ENCODE measurements at regions not wholly inside any gene's neighbourhood (a gene's known extent, or its start where the extent isn't known, plus 50 kb on each side); places are given as distances from the start of the nearest gene placed in this dataset.

GRCh38 chr6:14790976-14791375 is 454.9 kb upstream of the JARID2 start:
- TF ChIP-seq EP300 (IDR thresholded peaks at IDR 0.05) (no peak), POLR2A (IDR thresholded peaks at IDR 0.05) (no peak), CTCF (IDR thresholded peaks at IDR 0.05) (no peak)
- DNase-seq: no peak
- Histone ChIP-seq H3K4me1 (ENCODE audit: insufficient read depth) (no peaks in the 10 kb centered on the region), H3K36me3 (no peaks in the 10 kb centered on the region), H3K27me3 (no peaks in the 10 kb centered on the region), H3K27ac (no peak overlapping the region), H3K4me3 (no peak overlapping the region), H3K9me3 (no peaks in the 10 kb centered on the region)
- 8 to 12% (median 10%) methylated on average over 1 of the region's 1 CpG for WGBS, 3 donors
- intact Hi-C loops (cut with DNase I): no loop called here

GRCh38 chr6:14791526-14791925 is 454.3 kb upstream of the JARID2 start:
- no peaks in the 10 kb centered on the region for H3K27me3 ChIP-seq
- no peak for DNase-seq
- no peaks in the 10 kb centered on the region for H3K9me3 ChIP-seq
- no peak overlapping the region for H3K4me3 ChIP-seq
- no peaks in the 10 kb centered on the region for H3K36me3 ChIP-seq
- 31 to 52% (median 49%) methylated on average over 2 of the region's 2 CpGs for WGBS, 3 donors
- no peaks in the 10 kb centered on the region for H3K4me1 ChIP-seq (ENCODE audit: insufficient read depth)
- no peak for TF ChIP-seq POLR2A (IDR thresholded peaks at IDR 0.05)
- TF ChIP-seq CTCF (IDR thresholded peaks at IDR 0.05): no peak
- no peak for TF ChIP-seq EP300 (IDR thresholded peaks at IDR 0.05)
- no peak overlapping the region for H3K27ac ChIP-seq
- intact Hi-C loops (cut with DNase I): no loop called here

DNA sequence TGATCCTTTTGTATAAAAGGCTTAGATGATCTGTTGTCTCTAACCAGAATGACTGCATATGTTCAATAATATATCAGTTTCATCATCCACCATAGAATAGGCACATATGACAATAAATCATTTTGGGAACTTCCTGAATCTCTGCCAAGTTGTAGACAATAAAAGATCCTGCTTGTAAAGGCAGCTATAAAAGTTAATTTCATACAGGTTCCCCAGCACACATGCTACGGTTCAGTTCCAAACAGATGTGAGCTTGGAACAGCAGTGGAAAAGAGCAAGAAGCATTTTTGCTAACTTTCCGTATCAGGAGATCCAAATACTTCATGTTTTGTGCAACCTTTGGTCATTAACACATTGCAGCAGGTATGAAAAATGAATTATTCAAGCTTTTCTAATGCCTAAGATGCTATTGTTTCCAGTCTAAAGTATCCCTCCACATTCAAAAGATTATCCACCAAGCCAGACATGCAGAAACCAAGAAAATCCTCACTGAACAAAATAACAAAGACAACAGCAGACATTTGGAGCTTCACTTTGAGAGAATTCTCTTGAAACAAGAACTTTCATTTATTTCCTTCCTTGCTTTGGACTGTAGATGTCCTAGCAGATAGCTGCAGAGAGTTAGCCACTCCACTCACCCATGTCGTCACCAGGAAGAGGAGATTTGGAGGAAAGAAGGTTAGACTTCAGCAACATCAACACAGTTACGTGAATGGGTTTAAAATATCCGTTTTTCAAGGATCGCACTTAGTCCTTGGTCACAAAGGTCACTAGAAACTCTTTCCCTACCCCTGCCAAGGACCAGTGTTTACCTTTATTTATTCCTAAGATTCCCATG is 453.5 kb upstream of the JARID2 start:
- 68 to 75% (median 70%) methylated on average over 6 of the region's 6 CpGs for WGBS, 3 donors
- TF ChIP-seq POLR2A (IDR thresholded peaks at IDR 0.05): no peak
- TF ChIP-seq CTCF (IDR thresholded peaks at IDR 0.05): no peak
- no peak for TF ChIP-seq EP300 (IDR thresholded peaks at IDR 0.05)
- Histone ChIP-seq H3K9me3 (no peaks in the 10 kb centered on the region), H3K4me1 (ENCODE audit: insufficient read depth) (no peaks in the 10 kb centered on the region), H3K27ac (no peak overlapping the region), H3K27me3 (no peaks in the 10 kb centered on the region), H3K36me3 (no peaks in the 10 kb centered on the region), H3K4me3 (no peak overlapping the region)
- intact Hi-C loops (cut with DNase I): no loop called here
- no peak for DNase-seq

DNA sequence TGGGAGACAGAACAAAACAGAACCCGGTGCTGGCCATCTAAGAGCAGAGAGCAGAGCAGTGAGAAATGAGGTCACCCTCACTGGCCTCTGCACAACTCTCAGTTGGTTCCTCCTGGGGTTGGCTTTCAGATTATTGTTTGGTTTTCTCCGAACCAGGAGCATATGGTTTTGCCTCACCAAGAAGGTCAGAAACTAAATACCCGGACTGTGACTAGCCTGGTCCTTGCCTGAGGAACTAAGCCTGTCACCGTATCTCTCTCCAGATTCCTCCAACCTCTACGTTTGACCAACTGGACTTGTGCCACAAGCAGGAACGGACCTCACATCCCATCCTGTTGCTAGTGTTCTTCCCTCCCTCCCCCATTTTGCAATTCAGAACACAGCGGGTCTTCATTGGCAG is 450.4 kb upstream of the JARID2 start:
- no peaks in the 10 kb centered on the region for H3K9me3 ChIP-seq
- TF ChIP-seq EP300 (IDR thresholded peaks at IDR 0.05) (no peak), POLR2A (IDR thresholded peaks at IDR 0.05) (no peak), CTCF (IDR thresholded peaks at IDR 0.05) (no peak)
- no peaks in the 10 kb centered on the region for H3K27me3 ChIP-seq
- no peak overlapping the region for H3K27ac ChIP-seq
- intact Hi-C loops (cut with DNase I): no loop called here
- H3K4me3 ChIP-seq: no peak overlapping the region
- DNase-seq: no peak
- no peaks in the 10 kb centered on the region for H3K4me1 ChIP-seq (ENCODE audit: insufficient read depth)
- 72 to 90% (median 87%) methylated on average over 7 of the region's 7 CpGs for WGBS, 3 donors
- H3K36me3 ChIP-seq: no peaks in the 10 kb centered on the region
